ENCODE measurements at regions not wholly inside any gene's neighbourhood (a gene's known extent, or its start where the extent isn't known, plus 50 kb on each side); places are given as distances from the start of the nearest gene placed in this dataset.

GRCh38 chr15:95595759-95596158, 734.7 kb upstream of the NR2F2 start:
- FAIRE-seq: no peak

DNA sequence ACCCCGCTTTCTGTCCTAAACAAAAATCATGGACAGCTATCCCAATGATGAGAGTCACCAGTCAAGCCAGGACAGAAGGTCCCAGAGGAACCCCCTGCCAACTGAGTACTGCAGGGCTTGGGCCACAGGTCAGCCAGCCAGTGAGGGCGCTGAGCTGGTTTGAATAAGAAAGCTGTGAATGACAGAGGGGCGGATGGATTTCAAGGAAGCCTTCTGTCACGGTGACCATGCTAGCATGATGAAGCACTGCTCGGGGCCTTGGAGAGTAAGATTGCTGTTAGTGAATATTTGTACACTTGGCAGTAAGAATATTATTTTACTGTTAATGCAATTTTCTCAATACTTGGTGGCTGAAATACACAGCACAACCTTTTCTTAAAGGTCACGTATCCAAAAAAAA, 734.0 kb upstream of the NR2F2 start:
- FAIRE-seq: no peak

- no peak for FAIRE-seq
Observed at GRCh38 chr15:95598251-95598855, 732.1 kb upstream of the NR2F2 start.

GRCh38 chr15:95600367-95600766, 730.1 kb upstream of the NR2F2 start:
- no peak for FAIRE-seq

GRCh38 chr15:95600884-95601283, 729.6 kb upstream of the NR2F2 start:
- no peak for FAIRE-seq

DNA sequence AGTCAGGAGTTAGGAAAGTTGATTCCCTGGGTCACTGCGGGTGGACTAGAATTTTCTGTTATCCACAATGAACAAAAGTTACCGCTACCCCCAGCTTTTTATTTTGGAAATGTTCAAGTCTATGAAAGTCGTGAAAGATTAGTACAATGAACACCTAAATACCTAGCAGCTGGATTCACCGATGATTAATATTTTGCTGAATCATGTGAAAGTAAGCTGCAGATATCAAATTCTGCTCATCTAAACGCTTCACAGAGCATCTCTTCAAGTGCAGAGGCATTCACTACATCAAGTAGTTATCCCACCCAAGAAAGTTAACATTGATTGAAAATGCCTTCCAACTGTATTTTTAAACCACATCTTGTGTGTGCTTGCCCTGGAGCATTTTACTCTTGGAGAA, 729.0 kb upstream of the NR2F2 start:
- no peak for FAIRE-seq

- FAIRE-seq: no peak
Observed at GRCh38 chr15:95603802-95604201, 726.7 kb upstream of the NR2F2 start.

GRCh38 chr15:95604634-95605036, 725.9 kb upstream of the NR2F2 start:
- peak; percentile 60 for FAIRE-seq

DNA sequence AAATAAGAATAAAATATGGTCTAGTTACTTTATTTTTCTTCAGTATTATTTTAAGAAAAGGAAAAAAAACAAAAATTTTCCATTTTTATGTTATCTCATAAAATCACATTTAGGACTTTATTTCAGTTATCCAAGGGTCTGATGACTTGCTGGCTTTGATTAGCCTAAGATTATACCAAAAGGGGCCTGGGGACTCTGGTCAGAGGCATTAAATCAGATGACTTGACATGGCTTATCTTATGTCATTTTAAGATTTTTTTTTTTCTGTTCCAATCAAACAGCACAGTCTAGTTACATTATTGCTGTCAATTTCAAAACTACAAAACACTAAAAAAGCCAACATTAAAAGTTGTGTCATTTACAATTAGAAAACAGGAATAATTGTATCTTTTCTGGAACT, 725.4 kb upstream of the NR2F2 start:
- FAIRE-seq: peak; percentile 17

- no peak for FAIRE-seq
Observed at GRCh38 chr15:95606551-95606950, 723.9 kb upstream of the NR2F2 start.

GRCh38 chr15:95608371-95608770, 722.1 kb upstream of the NR2F2 start:
- no peak for FAIRE-seq

DNA sequence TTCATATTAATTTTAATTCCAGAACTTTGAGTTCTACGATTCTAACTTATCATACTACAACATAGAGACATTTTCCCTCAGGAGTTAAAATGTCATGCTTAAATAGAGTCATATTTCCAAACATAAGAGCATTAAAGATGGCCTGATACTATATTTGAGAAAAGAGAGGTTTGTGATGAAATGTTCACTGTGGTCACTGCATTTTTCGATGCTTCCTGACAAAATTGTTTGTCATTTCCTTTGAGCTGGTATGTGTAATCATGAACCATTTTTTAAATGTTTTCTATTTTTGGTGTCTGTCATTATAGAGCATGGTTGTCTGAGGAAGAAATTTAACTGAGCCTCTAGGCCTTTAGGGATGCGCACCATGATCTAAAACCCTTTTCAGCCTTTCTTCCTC, 721.4 kb upstream of the NR2F2 start:
- no peak for FAIRE-seq

DNA sequence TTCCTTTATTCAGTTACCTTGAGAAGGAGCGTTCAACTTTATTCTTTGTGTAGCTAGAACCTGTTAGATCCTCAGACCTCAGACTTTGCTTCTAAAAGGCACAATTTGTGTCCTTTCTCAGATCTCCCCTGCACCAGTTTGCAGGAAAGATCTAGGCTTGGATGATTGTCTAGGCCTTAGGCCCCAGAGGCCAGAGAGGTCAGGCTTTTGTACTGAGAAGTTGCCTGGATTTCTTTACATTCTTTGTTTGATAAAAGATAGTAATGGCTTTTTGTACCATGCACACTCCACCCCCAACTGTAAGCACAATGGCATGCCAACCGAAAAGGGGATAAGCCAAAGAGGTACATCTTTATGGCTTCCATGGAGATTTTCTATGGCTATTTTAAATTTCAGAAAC, 719.6 kb upstream of the NR2F2 start:
- FAIRE-seq: no peak

DNA sequence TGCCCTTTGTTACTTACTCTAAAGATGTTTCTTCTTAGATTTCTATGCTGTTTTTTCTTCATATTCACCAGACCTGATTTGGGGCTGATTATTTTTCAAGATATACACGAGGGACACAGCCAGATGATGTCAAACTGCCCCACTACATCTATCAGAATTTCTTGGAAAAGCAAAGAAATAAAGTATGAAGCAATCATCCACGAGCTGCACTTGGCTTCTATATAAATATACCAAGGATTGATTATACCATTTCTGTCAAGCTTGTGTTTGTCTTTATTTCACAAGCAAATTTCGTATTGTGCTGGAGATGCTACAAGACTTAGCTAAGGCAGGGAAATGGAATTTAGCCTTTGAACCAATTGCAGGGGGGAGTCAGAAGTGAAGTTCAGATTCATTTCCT, 715.1 kb upstream of the NR2F2 start:
- FAIRE-seq: no peak

- no peak for FAIRE-seq
Observed at GRCh38 chr15:95616306-95616705, 714.2 kb upstream of the NR2F2 start.

GRCh38 chr15:95620934-95621579, 709.4 kb upstream of the NR2F2 start:
- no peak for FAIRE-seq

GRCh38 chr15:95622843-95623242, 707.7 kb upstream of the NR2F2 start:
- FAIRE-seq: no peak

DNA sequence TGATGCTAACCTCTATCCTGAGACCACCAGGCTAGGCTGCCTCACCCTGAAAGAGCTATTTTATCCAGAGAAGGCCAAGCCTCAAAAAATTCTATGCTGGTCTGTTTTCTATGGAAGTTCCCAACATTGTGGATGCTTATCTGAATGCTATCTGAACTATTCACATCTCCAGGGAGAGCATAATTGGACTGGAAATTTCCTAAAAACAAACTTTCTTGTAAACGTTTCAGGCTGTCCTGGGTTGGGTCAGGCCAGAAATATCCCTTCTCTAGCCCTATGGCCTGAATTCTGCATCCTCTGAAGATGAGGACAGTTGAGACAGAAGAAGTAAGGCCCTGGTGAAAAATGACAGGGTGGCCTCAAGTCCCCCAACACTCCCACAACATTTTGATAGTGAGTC, 706.4 kb upstream of the NR2F2 start:
- FAIRE-seq: no peak

- FAIRE-seq: no peak
Observed at GRCh38 chr15:95624616-95625361, 705.7 kb upstream of the NR2F2 start.

DNA sequence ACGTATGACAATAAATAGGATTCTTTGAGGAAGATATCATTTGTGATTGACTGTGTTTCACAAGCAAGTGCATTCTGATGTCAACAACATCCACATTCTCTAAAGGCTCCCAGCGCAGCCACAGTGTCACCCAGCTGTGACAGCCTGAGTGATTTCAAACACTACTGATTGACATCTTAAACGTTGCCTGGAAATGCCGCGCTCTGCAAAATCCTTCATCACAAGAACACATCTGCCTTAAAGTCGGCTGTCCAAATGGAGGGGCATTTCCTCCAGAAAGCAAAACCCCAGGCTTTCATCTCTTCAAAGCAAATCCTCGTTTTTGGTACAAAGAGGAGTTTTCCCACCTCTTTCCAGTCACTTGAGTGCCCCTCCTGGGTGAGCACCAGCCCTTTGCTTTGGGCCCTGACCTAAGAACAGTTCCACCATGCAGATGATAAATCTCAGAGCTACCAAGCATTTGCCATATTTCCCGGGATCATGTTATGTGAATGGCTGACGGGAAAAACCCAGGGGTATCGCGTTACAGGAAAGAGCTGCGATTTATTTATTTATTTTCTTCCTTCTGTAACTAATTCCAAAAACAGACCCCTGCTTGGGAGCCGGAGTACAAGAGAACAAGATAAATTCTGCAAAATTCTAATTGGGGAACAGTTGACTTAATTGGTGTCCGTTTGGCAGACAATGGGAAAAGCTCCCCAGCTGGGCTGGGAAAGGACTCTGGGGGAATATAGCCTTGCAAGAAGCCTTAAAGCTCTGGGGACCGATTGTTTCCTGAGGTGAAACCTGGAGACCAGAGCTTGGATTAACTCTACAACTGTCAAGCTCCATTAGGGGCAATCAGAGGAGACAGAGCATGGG, 703.8 kb upstream of the NR2F2 start:
- no peak for FAIRE-seq

- no peak for FAIRE-seq
Observed at GRCh38 chr15:95629503-95630168, 700.9 kb upstream of the NR2F2 start.

- no peak for FAIRE-seq
Observed at GRCh38 chr15:95630683-95631082, 699.8 kb upstream of the NR2F2 start.

GRCh38 chr15:95635666-95636065, 694.8 kb upstream of the NR2F2 start:
- no peak for FAIRE-seq

All from islet of Langerhans (tissue), 1 donor.